ENCODE measurements at regions not wholly inside any gene's neighbourhood (a gene's known extent, or its start where the extent isn't known, plus 50 kb on each side); places are given as distances from the start of the nearest gene placed in this dataset.

- H3K23ac ChIP-seq (ENCODE audit: low read depth, low read length), result no peak overlapping the region
- H4K8ac ChIP-seq (ENCODE audit: low read depth in 2 of 2, low read length in 2 of 2), result no peak overlapping the region
- no peak overlapping the region for H2AK9ac ChIP-seq (replicated peaks; ENCODE audit: low read depth, low read length, poor library complexity)
- no peak overlapping the region for H3K4me2 ChIP-seq (ENCODE audit: low read depth, low read length)
- no peak overlapping the region for H2AFZ ChIP-seq (replicated peaks; ENCODE audit: low read length, poor library complexity)
- no peak overlapping the region for H2BK120ac ChIP-seq (ENCODE audit: low read depth, low read length)
- no peak overlapping the region for H2BK5ac ChIP-seq (ENCODE audit: low read depth, low read length, poor library complexity, severe bottlenecking)
- dilution Hi-C loops (cut with HindIII; ENCODE audit: low sequenced_read_pairs, unreplicated experiment) (no loop called here), intact Hi-C loops (cut with micrococcal nuclease) (no loop called here), in situ Hi-C loops (cut with MboI; ENCODE audit: low sequenced_read_pairs) (no loop called here)
- ChIA-PET POLR2A (ENCODE audit: unreplicated experiment) (no interaction called here), CTCF (no interaction called here)
- H4K5ac ChIP-seq (ENCODE audit: low read depth, low read length), result no peak overlapping the region
- no CpG with 5 or more reads among the region's 3 CpGs for WGBS, 2 experiments (ENCODE audit: extremely low coverage in 2 of 2, insufficient read length in 1 of 2)
- no peak for DNase-seq
- H3K27me3 ChIP-seq (ENCODE audit: control insufficient read depth, insufficient read depth, low read length), result no peaks in the 10 kb centered on the region
- no peak overlapping the region for H3K4ac ChIP-seq (ENCODE audit: low read depth, low read length)
- ATAC-seq (ENCODE audit: low read depth), result no peak
- H3K18ac ChIP-seq (ENCODE audit: low read depth, low read length), result no peak overlapping the region
- H3K36me3 ChIP-seq (ENCODE audit: control insufficient read depth, insufficient read depth, low read length), result no peaks in the 10 kb centered on the region
- no TSS peak for BruUV-seq (replicated peaks)
- H3K4me3 ChIP-seq (ENCODE audit: insufficient read depth, low read depth, low read length), result no peak overlapping the region
- H3K9me1 ChIP-seq (ENCODE audit: insufficient read depth, low read length), result no peaks in the 10 kb centered on the region
- no peak for TF ChIP-seq MAZ (IDR thresholded peaks at IDR 0.05; ENCODE audit: borderline replicate concordance, low read depth, low read length)
- TF ChIP-seq RAD21 (IDR thresholded peaks at IDR 0.05; ENCODE audit: low read length), result no peak
- no peak for TF ChIP-seq NFE2L2 (IDR thresholded peaks at IDR 0.05; ENCODE audit: low read depth, low read length)
- no peak for TF ChIP-seq MAFK (IDR thresholded peaks at IDR 0.05; ENCODE audit: low read depth, low read length)
- TF ChIP-seq POLR2A (IDR thresholded peaks at IDR 0.05; ENCODE audit: low read depth, low read length), result no peak
- TF ChIP-seq MXI1 (IDR thresholded peaks at IDR 0.05; ENCODE audit: borderline replicate concordance, low read depth, low read length), result no peak
- no peak for TF ChIP-seq SMC3 (IDR thresholded peaks at IDR 0.05; ENCODE audit: low read depth, low read length)
- TF ChIP-seq FOS (IDR thresholded peaks at IDR 0.05; ENCODE audit: low read depth, low read length), result no peak
- TF ChIP-seq ELK1 (IDR thresholded peaks at IDR 0.05; ENCODE audit: borderline replicate concordance, low read depth, low read length), result no peak
- no peak for TF ChIP-seq CEBPB (IDR thresholded peaks at IDR 0.05; ENCODE audit: low read depth, low read length)
- TF ChIP-seq, protein P1, sequence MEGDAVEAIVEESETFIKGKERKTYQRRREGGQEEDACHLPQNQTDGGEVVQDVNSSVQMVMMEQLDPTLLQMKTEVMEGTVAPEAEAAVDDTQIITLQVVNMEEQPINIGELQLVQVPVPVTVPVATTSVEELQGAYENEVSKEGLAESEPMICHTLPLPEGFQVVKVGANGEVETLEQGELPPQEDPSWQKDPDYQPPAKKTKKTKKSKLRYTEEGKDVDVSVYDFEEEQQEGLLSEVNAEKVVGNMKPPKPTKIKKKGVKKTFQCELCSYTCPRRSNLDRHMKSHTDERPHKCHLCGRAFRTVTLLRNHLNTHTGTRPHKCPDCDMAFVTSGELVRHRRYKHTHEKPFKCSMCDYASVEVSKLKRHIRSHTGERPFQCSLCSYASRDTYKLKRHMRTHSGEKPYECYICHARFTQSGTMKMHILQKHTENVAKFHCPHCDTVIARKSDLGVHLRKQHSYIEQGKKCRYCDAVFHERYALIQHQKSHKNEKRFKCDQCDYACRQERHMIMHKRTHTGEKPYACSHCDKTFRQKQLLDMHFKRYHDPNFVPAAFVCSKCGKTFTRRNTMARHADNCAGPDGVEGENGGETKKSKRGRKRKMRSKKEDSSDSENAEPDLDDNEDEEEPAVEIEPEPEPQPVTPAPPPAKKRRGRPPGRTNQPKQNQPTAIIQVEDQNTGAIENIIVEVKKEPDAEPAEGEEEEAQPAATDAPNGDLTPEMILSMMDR (conservative IDR thresholded peaks at IDR 0.05; ENCODE audit: low read depth, low read length), result no peak
- H3K4me1 ChIP-seq (ENCODE audit: control insufficient read depth, insufficient read depth, low read length), result no peaks in the 10 kb centered on the region
- H3K9ac ChIP-seq (ENCODE audit: low read depth, low read length), result no peak overlapping the region
- H3K79me1 ChIP-seq (ENCODE audit: low read depth in 1 of 2, low read length in 2 of 2), result no peaks in the 10 kb centered on the region
- no peak overlapping the region for H3K56ac ChIP-seq (ENCODE audit: extremely low read depth, insufficient read depth, low read length)
- H4K91ac ChIP-seq (ENCODE audit: insufficient read depth, low read depth, low read length), result no peak overlapping the region
- H2AK5ac ChIP-seq (ENCODE audit: low read depth, low read length), result no peak overlapping the region
- H3K27ac ChIP-seq (ENCODE audit: insufficient read depth, low read length), result no peak overlapping the region
- no peak overlapping the region for H3K14ac ChIP-seq (replicated peaks; ENCODE audit: low read depth, low read length)
- no peak overlapping the region for H2BK15ac ChIP-seq (ENCODE audit: low read depth, low read length)
- H4K20me1 ChIP-seq (ENCODE audit: insufficient read depth, low read length), result no peaks in the 10 kb centered on the region
- H3K9me3 ChIP-seq (ENCODE audit: control insufficient read depth, insufficient read depth, low read length), result no peaks in the 10 kb centered on the region
- H2BK20ac ChIP-seq (ENCODE audit: low read depth, low read length), result no peak overlapping the region
Observed at GRCh38 chr13:104823071-104823470, 1712.4 kb downstream of the EFNB2 start.

All from IMR-90 (cell line).